ENCODE measurements at regions not wholly inside any gene's neighbourhood (a gene's known extent, or its start where the extent isn't known, plus 50 kb on each side); places are given as distances from the start of the nearest gene placed in this dataset.

GRCh38 chr6:165728216-165728615 is 65.2 kb upstream of the PDE10A start:
- Histone ChIP-seq H3K27ac (ENCODE audit: low read length in 2 of 2) (no peak overlapping the region), H3K4me3 (ENCODE audit: control extremely low read depth in 1 of 5, extremely low read depth in 1 of 5, insufficient read depth in 1 of 5, low read depth in 2 of 5, low read length in 4 of 5) (no peak overlapping the region), H2AFZ (ENCODE audit: insufficient read depth, low read depth, low read length, poor library complexity, severe bottlenecking) (no peak overlapping the region), H4K20me1 (ENCODE audit: control insufficient read depth, insufficient read depth, low read length, poor library complexity, severe bottlenecking) (no peaks in the 10 kb centered on the region), H3K79me2 (ENCODE audit: control insufficient read depth, insufficient read depth, low read length) (no peaks in the 10 kb centered on the region), H3K4me2 (replicated peaks; ENCODE audit: low read depth, low read length, poor library complexity, severe bottlenecking) (no peak overlapping the region), H3K4me1 (ENCODE audit: control insufficient read depth in 2 of 2, insufficient read depth in 2 of 2, low read length in 2 of 2) (no peaks in the 10 kb centered on the region), H3K9ac (ENCODE audit: low read length) (no peak overlapping the region), H3K27me3 (replicated peaks in 1 of 4; ENCODE audit: control extremely low read depth in 1 of 4, control insufficient read depth in 3 of 4, insufficient read depth in 4 of 4, low read length in 3 of 4) (peaks cover 0 to 3% (median 0%) of the 10 kb centered on the region in 4 experiments), H3K9me3 (ENCODE audit: control extremely low read depth in 1 of 3, control insufficient read depth in 2 of 3, insufficient read depth in 1 of 3, low read length in 2 of 3) (peaks cover 0 to 4% (median 0%) of the 10 kb centered on the region in 3 donors), H3K36me3 (replicated peaks in 1 of 2; ENCODE audit: control extremely low read depth in 1 of 2, control insufficient read depth in 1 of 2, extremely low read depth in 1 of 2, insufficient read depth in 2 of 2, low read length in 1 of 2) (no peaks in the 10 kb centered on the region)
- Mint-ChIP-seq H3K4me1 (no peaks in the 10 kb centered on the region), H3K9me3 (ENCODE audit: insufficient read depth) (no peaks in the 10 kb centered on the region), H3K4me3 (no peak overlapping the region), H3K27ac (no peak overlapping the region), H3K27me3 (no peaks in the 10 kb centered on the region)
- intact Hi-C loops (cut with micrococcal nuclease), result no loop called here
- ChIA-PET POLR2A (no interaction called here), CTCF (no interaction called here)
- no peak for DNase-seq
- ATAC-seq (ENCODE audit: low read depth), result no peak
- TF ChIP-seq CTCF (IDR thresholded peaks at IDR 0.05) (no peak), EZH2 (IDR thresholded peaks at IDR 0.05; ENCODE audit: borderline replicate concordance, insufficient read depth, low read depth, low read length, poor library complexity, severe bottlenecking) (no peak)
- 78% methylated on average over 1 of the region's 2 CpGs for WGBS (ENCODE audit: insufficient coverage)

- POLR2A ChIA-PET, result no interaction called here
- Histone ChIP-seq H3K4me2 (replicated peaks; ENCODE audit: low read depth, low read length, poor library complexity, severe bottlenecking) (no peak overlapping the region), H3K36me3 (replicated peaks in 1 of 2; ENCODE audit: control extremely low read depth in 1 of 2, control insufficient read depth in 1 of 2, extremely low read depth in 1 of 2, insufficient read depth in 2 of 2, low read length in 1 of 2) (no peaks in the 10 kb centered on the region), H3K4me1 (ENCODE audit: control insufficient read depth in 2 of 2, insufficient read depth in 2 of 2, low read length in 2 of 2) (no peaks in the 10 kb centered on the region), H3K9ac (ENCODE audit: low read length) (no peak overlapping the region), H3K27me3 (replicated peaks in 1 of 4; ENCODE audit: control extremely low read depth in 1 of 4, control insufficient read depth in 3 of 4, insufficient read depth in 4 of 4, low read length in 3 of 4) (no peaks in the 10 kb centered on the region), H3K9me3 (ENCODE audit: control extremely low read depth in 1 of 3, control insufficient read depth in 2 of 3, insufficient read depth in 1 of 3, low read length in 2 of 3) (peaks cover 0 to 4% (median 0%) of the 10 kb centered on the region in 3 donors), H4K20me1 (ENCODE audit: control insufficient read depth, insufficient read depth, low read length, poor library complexity, severe bottlenecking) (no peaks in the 10 kb centered on the region), H3K4me3 (ENCODE audit: control extremely low read depth in 1 of 5, extremely low read depth in 1 of 5, insufficient read depth in 1 of 5, low read depth in 2 of 5, low read length in 4 of 5) (no peak overlapping the region), H3K27ac (ENCODE audit: low read length in 2 of 2) (no peak overlapping the region), H2AFZ (ENCODE audit: insufficient read depth, low read depth, low read length, poor library complexity, severe bottlenecking) (no peak overlapping the region), H3K79me2 (ENCODE audit: control insufficient read depth, insufficient read depth, low read length) (no peaks in the 10 kb centered on the region)
- Mint-ChIP-seq H3K4me3 (no peak overlapping the region), H3K9me3 (ENCODE audit: insufficient read depth) (no peaks in the 10 kb centered on the region), H3K4me1 (no peaks in the 10 kb centered on the region), H3K27ac (no peak overlapping the region), H3K27me3 (no peaks in the 10 kb centered on the region)
- DNase-seq, result no peak
- no peak for TF ChIP-seq EZH2 (IDR thresholded peaks at IDR 0.05; ENCODE audit: borderline replicate concordance, insufficient read depth, low read depth, low read length, poor library complexity, severe bottlenecking)
- TF ChIP-seq CTCF (IDR thresholded peaks at IDR 0.05), result no peak
- intact Hi-C loops (cut with micrococcal nuclease), result no loop called here
- no peak for ATAC-seq (ENCODE audit: low read depth)
- CTCF ChIA-PET, result no interaction called here
- 86% methylated on average over 18 of the region's 23 CpGs for WGBS (ENCODE audit: insufficient coverage)
Measured at GRCh38 chr6:165726965-165727381, 63.9 kb upstream of the PDE10A start.

All from B cell (primary cell).